Stimulated activated CD8-positive, alpha-beta memory T cell treated with anti-CD3 and anti-CD28 coated beads, Interleukin-7, amount 100 ng/mL, for 4 hours (primary cell): ENCODE measurements at regions not wholly inside any gene's neighbourhood (a gene's known extent, or its start where the extent isn't known, plus 50 kb on each side); places are given as distances from the start of the nearest gene placed in this dataset.
"Not testable (repeated sequence)": the region's sequence is repeated elsewhere in the genome, so short reads cannot be mapped to it uniquely, and the experiment has no call there.

Experiments used
- DNase-seq, 2 donors: peaks; one replicate each; pipeline ENCODE4 v3.0.0-alpha.2; 2020; ENCODE audit warnings: low read depth in 2 of 2

DNA sequence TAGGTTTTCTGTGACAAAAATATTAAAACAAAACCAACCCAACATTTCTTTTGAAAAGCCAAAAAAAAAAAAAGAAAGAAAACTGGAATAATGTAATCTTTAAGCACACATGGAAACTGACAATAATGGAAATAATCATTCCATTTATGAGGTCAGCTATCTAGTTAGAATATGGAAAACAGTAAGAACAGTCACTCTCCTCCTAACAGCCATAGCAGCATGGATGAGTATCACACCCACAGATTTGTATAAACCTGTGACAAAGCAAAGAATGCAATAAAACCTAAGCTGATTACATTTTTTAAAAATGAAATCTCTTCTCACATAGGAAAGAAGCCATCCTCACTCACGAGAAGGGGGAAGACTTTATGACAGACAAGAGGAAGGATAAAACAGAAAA is 437.8 kb downstream of the NYAP2 start:
- DNase-seq = no peak

DNA sequence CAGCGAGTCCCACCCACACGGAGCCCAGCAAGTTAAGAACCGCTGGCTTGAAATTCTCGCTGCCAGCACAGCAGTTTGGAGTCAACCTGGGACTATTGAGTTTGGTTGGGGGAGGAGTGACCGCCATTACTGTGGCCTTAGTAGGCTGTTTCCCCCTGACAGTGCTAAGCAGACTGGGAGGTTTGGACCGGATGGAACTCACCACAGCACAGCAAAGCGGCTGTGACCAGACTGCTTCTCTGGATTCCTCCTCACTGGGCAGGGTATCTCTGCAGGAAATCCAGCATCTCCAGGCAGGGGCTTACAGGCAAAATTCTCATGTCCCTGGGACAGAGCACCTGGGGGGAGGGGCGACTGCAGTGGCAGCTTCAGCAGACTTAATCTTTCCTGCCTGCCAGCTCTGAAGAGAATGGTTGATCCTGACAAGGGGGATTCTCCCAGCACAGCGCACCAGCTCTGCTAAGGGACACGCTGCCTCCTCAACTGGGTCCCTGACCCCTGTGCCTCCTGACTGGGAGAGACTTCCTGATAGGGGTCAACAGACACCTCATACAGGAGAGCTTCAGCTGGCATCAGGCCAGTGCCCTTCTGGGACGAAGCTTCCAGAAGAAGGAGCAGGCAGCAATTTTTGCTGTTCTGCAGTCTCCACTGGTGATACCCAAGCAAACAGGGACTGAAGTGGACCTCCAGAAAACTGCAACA is 425.4 kb downstream of the NYAP2 start:
- DNase-seq = no peak

DNA sequence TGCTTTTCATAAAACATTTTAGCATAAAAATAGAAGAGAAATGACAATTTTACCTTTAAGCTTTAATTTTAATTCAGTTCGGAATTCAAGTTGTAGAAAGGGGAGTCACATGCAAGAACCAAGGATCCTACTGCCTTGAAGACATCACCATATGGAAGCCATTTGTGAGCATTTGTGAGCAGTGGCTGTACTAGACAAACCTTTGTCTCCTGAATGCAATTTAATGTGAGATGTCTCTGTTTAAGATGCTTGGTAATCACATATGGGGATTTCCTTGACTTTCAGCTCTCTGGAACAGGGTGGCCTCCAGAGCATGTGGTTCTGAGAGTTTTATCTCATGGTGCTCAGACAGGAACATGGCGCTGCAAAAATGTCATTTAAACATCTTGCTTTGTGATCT is 421.8 kb downstream of the NYAP2 start:
- no peak for DNase-seq

DNA sequence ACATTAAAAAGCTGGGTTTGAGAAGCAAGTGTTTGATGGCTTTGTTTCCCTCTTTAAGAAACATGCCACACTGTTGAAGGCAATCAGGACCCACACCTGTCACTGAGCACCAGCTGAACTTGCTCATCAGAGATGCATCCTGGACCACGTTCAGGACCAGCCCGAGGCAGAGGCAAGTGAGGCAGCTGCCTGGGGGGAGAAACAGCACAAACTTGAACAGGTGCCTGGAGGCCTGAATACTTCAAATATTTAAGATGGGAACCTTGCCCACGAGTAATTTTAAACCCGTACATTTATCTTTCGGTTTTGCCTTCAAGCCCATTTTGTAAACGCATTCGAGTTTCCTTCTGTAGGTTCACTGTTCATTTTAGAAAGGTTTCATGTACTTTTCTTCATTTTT is 421.3 kb downstream of the NYAP2 start:
- no peak for DNase-seq

DNA sequence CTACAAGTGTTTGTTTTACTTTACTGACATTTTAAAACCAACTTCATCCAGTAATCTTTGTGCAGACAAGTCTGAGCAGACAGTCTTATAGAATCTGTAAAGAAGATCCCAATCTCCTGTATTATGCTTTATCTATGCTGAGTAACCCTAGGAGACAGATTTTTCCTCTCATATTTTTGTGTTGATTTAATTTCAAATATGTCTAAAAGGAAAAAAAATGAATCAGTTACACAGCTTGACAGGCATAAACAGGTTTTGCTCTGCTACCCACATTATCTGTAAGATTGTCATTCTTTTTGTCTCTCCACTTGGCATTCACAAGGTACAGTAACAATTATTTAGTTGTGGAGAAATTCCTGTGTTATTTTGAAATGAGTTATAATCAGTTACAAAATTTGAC is 415.0 kb downstream of the NYAP2 start:
- no peak for DNase-seq

- DNase-seq = no peak
Measured at GRCh38 chr2:225806105-225806504, 406.6 kb downstream of the NYAP2 start.

DNA sequence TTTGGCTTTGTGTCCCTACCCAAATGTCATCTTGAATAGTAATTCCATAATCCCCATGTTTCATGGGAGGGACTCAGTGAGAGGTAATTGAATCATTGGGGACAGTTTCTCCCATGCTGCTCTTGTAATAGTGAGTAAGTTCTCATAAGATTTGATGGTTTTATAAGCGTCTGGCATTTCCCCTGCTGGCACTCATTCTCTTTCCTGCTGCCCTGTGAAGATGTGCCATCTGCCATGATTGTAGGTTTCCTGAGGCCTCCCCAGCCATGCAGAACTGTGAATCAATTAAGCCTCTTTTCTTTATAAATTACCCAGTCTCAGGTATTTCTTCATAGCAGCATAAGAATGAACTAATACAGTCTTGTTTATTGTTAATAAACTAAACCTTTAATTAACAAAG is 402.6 kb downstream of the NYAP2 start:
- not testable (repeated sequence) for DNase-seq

DNA sequence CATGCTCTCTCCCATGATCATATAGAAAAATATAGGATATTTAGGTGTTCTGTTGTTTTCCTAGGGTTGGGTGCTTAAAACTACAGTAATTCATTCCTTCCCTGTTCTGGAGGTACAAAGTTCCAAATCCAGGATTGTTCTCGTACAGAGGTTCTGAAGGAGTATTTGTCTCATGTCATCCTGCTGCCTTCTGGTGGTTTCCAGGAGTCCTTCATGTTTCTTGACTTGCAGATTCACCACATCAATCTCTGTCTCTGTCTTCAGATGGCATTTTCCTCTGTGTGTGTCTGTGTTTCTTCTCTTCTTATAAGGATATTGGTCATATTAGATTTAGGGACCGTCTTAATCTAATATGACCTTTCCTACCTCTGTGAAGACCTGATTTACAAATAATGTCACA is 397.9 kb downstream of the NYAP2 start:
- no peak for DNase-seq

GRCh38 chr2:225794652-225795400 is 395.3 kb downstream of the NYAP2 start:
- no peak for DNase-seq

DNA sequence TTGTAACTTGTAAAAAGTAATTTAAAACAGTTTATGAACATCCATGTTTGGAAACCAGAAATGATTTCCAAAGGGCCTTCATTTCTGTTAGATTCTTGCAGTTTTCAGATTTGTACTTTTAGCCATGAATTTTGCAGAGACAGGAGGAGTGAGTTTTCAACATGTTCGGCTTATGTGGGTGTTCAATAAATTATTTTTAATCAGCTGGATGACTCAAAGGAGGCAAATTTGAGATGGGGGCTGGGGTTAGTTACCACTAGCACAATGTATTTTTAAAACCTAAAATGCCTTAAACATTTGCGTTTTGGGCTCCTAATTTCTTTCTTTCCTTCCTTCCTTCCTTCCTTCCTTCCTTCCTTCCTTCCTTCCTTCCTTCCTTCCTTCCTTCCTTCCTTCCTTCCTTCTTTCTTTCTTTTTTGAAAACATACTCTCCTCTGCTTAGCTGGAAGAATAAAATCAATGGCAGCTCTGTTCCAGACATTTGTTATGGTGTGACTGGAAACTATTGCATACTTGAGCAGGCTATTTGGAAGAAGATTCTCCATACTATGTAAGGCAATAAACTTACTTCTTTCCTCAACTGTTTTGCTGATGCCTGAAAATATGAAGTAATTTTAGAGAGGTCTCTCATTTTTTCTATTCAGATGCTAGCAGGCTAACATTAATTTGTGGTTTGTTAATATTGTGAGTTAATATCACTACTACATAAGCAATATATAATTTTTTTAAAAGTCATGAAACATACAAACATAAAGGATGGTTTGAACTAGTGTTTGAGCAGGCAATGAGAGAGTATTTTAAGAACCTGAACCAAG is 394.4 kb downstream of the NYAP2 start:
- no peak for DNase-seq

- DNase-seq = no peak
Measured at GRCh38 chr2:225788571-225789094, 389.1 kb downstream of the NYAP2 start.

DNA sequence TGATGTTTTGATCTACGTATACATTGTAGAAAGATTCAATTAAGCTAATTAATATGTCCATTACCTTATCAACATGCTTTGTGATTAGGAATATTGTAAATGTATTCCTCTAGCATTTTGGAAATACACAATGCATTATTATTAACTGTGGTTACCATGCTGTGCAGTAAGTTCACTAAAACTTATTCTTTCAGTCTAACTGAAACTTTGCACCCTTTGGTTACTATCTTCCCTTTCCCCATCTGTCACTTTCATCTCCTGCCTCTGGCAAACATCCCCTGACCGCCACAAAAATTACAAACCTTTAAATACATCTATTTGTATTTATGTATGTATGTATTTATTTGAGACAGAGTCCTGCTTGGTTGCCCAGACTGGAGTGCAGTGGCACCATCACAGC is 388.0 kb downstream of the NYAP2 start:
- no peak for DNase-seq

GRCh38 chr2:225781991-225782390 is 382.5 kb downstream of the NYAP2 start:
- DNase-seq = no peak

DNA sequence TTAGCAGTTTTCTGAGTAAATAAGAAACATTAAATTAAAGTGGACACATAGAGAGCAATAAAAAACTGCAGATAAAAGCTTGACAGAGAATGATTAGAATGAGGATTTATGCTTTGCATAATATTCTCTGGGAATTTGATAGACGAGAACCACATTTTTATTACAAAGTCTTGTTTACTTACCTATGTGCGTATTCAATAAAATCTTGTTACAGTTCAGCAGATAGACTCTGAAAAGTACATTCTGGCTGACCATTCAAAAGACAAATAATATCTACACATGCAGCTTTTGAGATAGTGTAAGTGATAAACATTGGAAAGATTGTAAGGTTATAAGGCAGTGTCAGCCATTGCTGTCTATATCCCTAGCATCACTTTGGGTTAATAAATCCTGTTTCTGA is 381.6 kb downstream of the NYAP2 start:
- DNase-seq = no peak

- no peak for DNase-seq
Measured at GRCh38 chr2:225779829-225780228, 380.3 kb downstream of the NYAP2 start.

- DNase-seq = no peak
Measured at GRCh38 chr2:225773148-225773547, 373.6 kb downstream of the NYAP2 start.

GRCh38 chr2:225771701-225772100 is 372.2 kb downstream of the NYAP2 start:
- DNase-seq = no peak

GRCh38 chr2:225768741-225769140 is 369.2 kb downstream of the NYAP2 start:
- no peak for DNase-seq

DNA sequence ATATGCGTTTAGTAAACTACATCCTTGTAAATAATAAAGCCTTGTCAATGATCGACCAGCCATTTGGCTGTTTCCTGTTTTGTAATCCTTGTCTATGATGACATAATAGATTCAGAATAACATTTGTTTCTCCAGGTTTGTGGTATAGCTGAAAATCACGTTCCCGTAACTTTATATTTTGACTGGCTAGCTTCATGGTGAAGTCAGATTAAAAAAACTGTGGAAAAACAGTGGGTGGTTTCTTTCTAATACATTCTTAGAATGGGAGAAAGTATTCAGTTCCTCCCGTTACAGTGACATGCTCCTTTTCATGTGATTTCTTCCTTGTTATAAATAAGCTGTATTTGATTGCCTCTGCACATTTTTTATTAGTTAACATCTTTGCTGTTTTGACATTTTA is 366.9 kb downstream of the NYAP2 start:
- no peak for DNase-seq

GRCh38 chr2:225765820-225766219 is 366.3 kb downstream of the NYAP2 start:
- no peak for DNase-seq

DNA sequence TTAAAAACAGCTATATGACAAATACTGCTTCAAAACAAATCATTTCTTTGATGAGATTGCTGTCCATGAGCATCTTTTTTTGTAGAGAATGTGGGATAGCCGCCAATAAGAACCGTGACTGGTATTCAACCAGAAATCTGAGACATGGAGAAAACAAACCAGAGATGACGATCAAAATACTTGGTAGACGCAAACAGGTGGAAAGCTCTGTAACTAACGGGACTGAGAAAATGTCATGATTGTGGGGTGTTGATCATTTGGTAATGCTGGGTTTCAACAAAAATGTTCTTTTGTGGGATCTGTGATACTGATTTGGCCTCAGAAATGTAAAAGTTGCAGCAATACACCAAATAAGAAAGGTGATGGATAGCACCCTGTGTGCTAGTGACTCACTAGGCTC is 364.8 kb downstream of the NYAP2 start:
- no peak for DNase-seq

DNA sequence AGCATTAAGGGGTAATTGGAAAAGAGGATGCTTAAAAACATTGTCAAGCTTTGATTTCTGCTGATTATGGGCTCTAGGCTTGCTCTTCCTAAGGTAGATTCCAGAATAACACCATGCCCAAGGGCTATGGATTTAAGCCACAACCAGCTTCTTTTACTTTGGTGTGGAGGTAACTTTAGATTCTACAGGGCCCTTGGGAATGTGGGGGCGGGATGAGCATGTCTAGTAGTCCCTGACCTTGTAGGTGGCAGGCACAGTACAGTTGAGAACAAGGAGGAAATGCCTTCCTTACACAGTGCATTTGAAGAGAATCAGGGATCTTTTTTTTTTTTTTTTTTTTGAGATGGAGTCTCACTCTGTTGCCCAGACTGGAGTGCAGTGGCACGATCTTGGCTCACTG is 364.2 kb downstream of the NYAP2 start:
- DNase-seq = no peak
